Liver (tissue), 8 donors: ENCODE measurements at regions not wholly inside any gene's neighbourhood (a gene's known extent, or its start where the extent isn't known, plus 50 kb on each side); places are given as distances from the start of the nearest gene placed in this dataset.

Experiments used
- DNase-seq: peaks from one replicate; pipeline ENCODE4 v3.0.0-alpha.2; 2017; ENCODE audit warnings: low spot score
- H3K27ac ChIP-seq, 2 donors: one replicate each; pipeline ENCODE4 v1.7.0; 2013; ENCODE audit warnings: inconsistent platforms in 2 of 2, low read length in 2 of 2, control low read depth in 1 of 2, low read depth in 1 of 2, mild to moderate bottlenecking in 1 of 2
- H3K27me3 ChIP-seq, 4 donors: one replicate each; pipeline versions ENCODE4 v1.6.1 to v1.7.0; 2013; ENCODE audit warnings: low read length in 3 of 4, inconsistent platforms in 1 of 4, mild to moderate bottlenecking in 1 of 4, moderate library complexity in 1 of 4; ENCODE audit not compliant: control insufficient read depth in 4 of 4, insufficient read depth in 4 of 4
- H3K36me3 ChIP-seq, 4 donors: one replicate each; pipeline versions ENCODE4 v1.6.1 to v1.7.0; 2013; ENCODE audit warnings: low read length in 3 of 4, mild to moderate bottlenecking in 3 of 4, low read depth in 1 of 4, moderate library complexity in 1 of 4; ENCODE audit not compliant: control insufficient read depth in 4 of 4, insufficient read depth in 3 of 4
- H3K4me1 ChIP-seq, 4 donors: one replicate each; pipeline versions ENCODE4 v1.6.1 to v1.7.0; 2013; ENCODE audit warnings: low read length in 3 of 4, mild to moderate bottlenecking in 3 of 4, moderate library complexity in 1 of 4; ENCODE audit not compliant: control insufficient read depth in 4 of 4, insufficient read depth in 4 of 4
- H3K4me3 ChIP-seq, 3 donors: one replicate each; pipeline versions ENCODE4 v1.6.1 to v1.7.0; 2013; ENCODE audit warnings: low read length in 3 of 3, control low read depth in 1 of 3, low read depth in 1 of 3, mild to moderate bottlenecking in 1 of 3
- H3K9ac ChIP-seq, 2 donors: one replicate each; pipeline ENCODE4 v1.7.0; 2013; ENCODE audit warnings: low read length in 2 of 2, mild to moderate bottlenecking in 2 of 2, moderate library complexity in 2 of 2, control low read depth in 1 of 2, low read depth in 1 of 2
- H3K9me3 ChIP-seq, 4 donors: one replicate each; pipeline versions ENCODE4 v1.6.1 to v1.7.0; 2013; ENCODE audit warnings: low read length in 3 of 4; ENCODE audit not compliant: control insufficient read depth in 4 of 4
- CTCF ChIP-seq: fragments of 150-350 bp; IDR thresholded peaks from 2 replicates; pipeline ENCODE4 v1.5.1; 2017; ENCODE audit warnings: improper control_type of control experiment, low read depth, low read length; ENCODE audit not compliant: missing input control
- EGR1 ChIP-seq, 2 donors: IDR thresholded peaks; 2 replicates each; pipeline ENCODE4 v1.6.1; 2016 to 2018; ENCODE audit warnings: antibody characterized with exemption in 2 of 2, low read depth in 2 of 2
- FOXA1 ChIP-seq: IDR thresholded peaks from 2 replicates; pipeline ENCODE4 v1.6.1; 2016; ENCODE audit warnings: antibody characterized with exemption
- HNF4G ChIP-seq: IDR thresholded peaks from 2 replicates; pipeline ENCODE4 v1.6.1; 2016; ENCODE audit warnings: antibody characterized with exemption
- JUND ChIP-seq, 2 donors: IDR thresholded peaks; 2 replicates each; pipeline ENCODE4 v1.6.1; 2016; ENCODE audit warnings: antibody characterized with exemption in 2 of 2
- RAD21 ChIP-seq, 2 donors: IDR thresholded peaks; 2 replicates each; pipeline ENCODE4 v1.6.1; 2016; ENCODE audit warnings: antibody characterized with exemption in 2 of 2, mild to moderate bottlenecking in 2 of 2
- REST ChIP-seq: IDR thresholded peaks from 2 replicates; pipeline ENCODE4 v1.6.1; 2016; ENCODE audit warnings: antibody characterized with exemption, mild to moderate bottlenecking
- SP1 ChIP-seq: IDR thresholded peaks from 2 replicates; pipeline ENCODE4 v1.6.1; 2018; ENCODE audit warnings: antibody characterized with exemption, mild to moderate bottlenecking
- TAF1 ChIP-seq: conservative IDR thresholded peaks from 2 replicates; pipeline ENCODE4 v1.6.1; 2016; ENCODE audit warnings: antibody characterized with exemption, mild to moderate bottlenecking
- YY1 ChIP-seq: IDR thresholded peaks from 2 replicates; pipeline ENCODE4 v1.6.1; 2016; ENCODE audit warnings: antibody characterized with exemption, mild to moderate bottlenecking
- WGBS: extraction: QIAGEN DNeasy Blood & Tissue Kit; methylation state at CpG from one replicate; pipeline ENCODE4 v1.1.7; 2013; 5-methylcytosine and 5-hydroxymethylcytosine counted together
- donor health status: healthy.
- donor health status: healthy.
- donor health status: healthy.
- donor health status: healthy.
- donor health status: healthy.

GRCh38 chr6:55937951-55938690, 62.7 kb upstream of the BMP5 start (continued):
- TF ChIP-seq REST = no peak
- no peak for TF ChIP-seq RAD21 (IDR thresholded peaks at IDR 0.05)
- TF ChIP-seq YY1 = no peak

DNA sequence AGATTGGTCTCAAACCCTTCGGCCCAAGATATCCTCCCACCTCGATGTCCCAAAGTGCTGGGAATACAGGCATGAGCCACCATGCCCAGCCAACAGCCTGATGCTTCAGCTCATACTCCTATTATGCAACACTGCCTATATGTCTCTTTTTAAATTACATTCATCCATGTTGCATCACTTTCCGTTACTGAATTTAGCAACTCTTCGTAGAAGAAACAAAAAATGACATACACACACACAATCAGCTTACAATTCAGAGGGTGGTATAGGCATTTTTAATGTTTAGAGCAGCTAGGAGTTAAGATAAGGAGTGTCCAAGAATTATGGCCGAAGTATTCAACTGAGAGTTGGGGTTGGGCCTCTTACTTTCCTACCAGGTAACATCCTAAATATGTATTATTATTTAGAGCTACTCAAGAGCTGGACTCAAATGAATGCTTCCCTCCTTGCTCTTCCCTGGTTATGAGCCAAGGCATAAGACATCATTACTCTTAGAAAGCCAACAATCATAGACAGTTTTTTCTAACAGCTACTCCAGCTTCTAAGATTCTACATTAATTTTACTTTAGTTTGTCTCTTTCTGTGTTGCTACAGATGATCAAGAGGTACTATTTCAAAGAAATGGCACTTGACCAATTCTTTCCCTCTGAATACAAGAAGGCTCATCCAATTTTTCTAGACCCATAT, 62.0 kb upstream of the BMP5 start:
- no peak overlapping the region for H3K4me3 ChIP-seq
- no peak for DNase-seq
- TF ChIP-seq YY1 (no peak), REST (no peak), HNF4G (no peak), SP1 (no peak), FOXA1 (no peak), CTCF (no peak), EGR1 (IDR thresholded peaks at IDR 0.05; ENCODE audit: low read depth in 2 of 2) (no peak), JUND (IDR thresholded peaks at IDR 0.05) (no peak), TAF1 (no peak)
- no peaks in the 10 kb centered on the region for H3K4me1 ChIP-seq
- WGBS = 72% methylated on average over 5 of the region's 5 CpGs
- H3K9me3 ChIP-seq = no peaks in the 10 kb centered on the region
- H3K27ac ChIP-seq = no peak overlapping the region
- H3K9ac ChIP-seq = no peak overlapping the region
- H3K36me3 ChIP-seq = no peaks in the 10 kb centered on the region
- no peaks in the 10 kb centered on the region for H3K27me3 ChIP-seq
